Neuronal stem cell (in vitro differentiated cells): ENCODE measurements at regions not wholly inside any gene's neighbourhood (a gene's known extent, or its start where the extent isn't known, plus 50 kb on each side); places are given as distances from the start of the nearest gene placed in this dataset.

Experiments used
- DNase-seq: peaks from one replicate; pipeline ENCODE4 v3.0.0-alpha.2; 2013; ENCODE audit warnings: low spot score
- H2AFZ ChIP-seq: one replicate; pipeline ENCODE4 v1.6.1; 2013; ENCODE audit warnings: mild to moderate bottlenecking, low read length, inconsistent platforms
- H2AK5ac ChIP-seq: 2 replicates; pipeline ENCODE4 v1.6.1; 2013; ENCODE audit warnings: low read depth, mild to moderate bottlenecking, inconsistent platforms, low read length, moderate library complexity, mixed read lengths
- H2BK120ac ChIP-seq: 2 replicates; pipeline ENCODE4 v1.6.1; 2013; ENCODE audit warnings: low read depth, mild to moderate bottlenecking, inconsistent platforms, low read length, moderate library complexity, mixed read lengths
- H2BK12ac ChIP-seq: one replicate; pipeline ENCODE4 v1.6.1; 2013; ENCODE audit warnings: low read length, inconsistent platforms
- H2BK15ac ChIP-seq: 2 replicates; pipeline ENCODE4 v1.6.1; 2013; ENCODE audit warnings: mild to moderate bottlenecking, low read length, inconsistent platforms, mixed read lengths
- H2BK5ac ChIP-seq: one replicate; pipeline ENCODE4 v1.6.1; 2013; ENCODE audit warnings: inconsistent platforms, mild to moderate bottlenecking, low read length, moderate library complexity
- H3K14ac ChIP-seq: one replicate; pipeline ENCODE4 v1.6.1; 2013; ENCODE audit warnings: low read length, inconsistent platforms
- H3K18ac ChIP-seq: 2 replicates; pipeline ENCODE4 v1.6.1; 2013; ENCODE audit warnings: low read length, inconsistent platforms
- H3K23ac ChIP-seq: 2 replicates; pipeline ENCODE4 v1.6.1; 2013; ENCODE audit warnings: low read depth, mild to moderate bottlenecking, mixed read lengths, low read length, inconsistent platforms; ENCODE audit not compliant: poor library complexity
- H3K27ac ChIP-seq: replicated peaks from 3 replicates; pipeline ENCODE4 v1.5.1; 2013; ENCODE audit warnings: low read length, inconsistent platforms
- H3K27me3 ChIP-seq, 3 experiments: 2 replicates each; pipeline ENCODE4 v1.6.1; 2013; ENCODE audit warnings: low read length in 3 of 3, mild to moderate bottlenecking in 2 of 3, inconsistent platforms in 1 of 3, low read depth in 1 of 3, mixed read lengths in 1 of 3, moderate library complexity in 1 of 3; ENCODE audit not compliant: control insufficient read depth in 3 of 3, insufficient read depth in 3 of 3
- H3K36me3 ChIP-seq, 2 donors: replicated peaks in 1 of 2; 2 replicates each; pipeline ENCODE4 v1.6.1; 2013; ENCODE audit warnings: low read length in 2 of 2; ENCODE audit not compliant: control insufficient read depth in 2 of 2, insufficient read depth in 2 of 2
- H3K4ac ChIP-seq: 2 replicates; pipeline ENCODE4 v1.6.1; 2013; ENCODE audit warnings: inconsistent platforms, mild to moderate bottlenecking, low read length, moderate library complexity
- H3K4me1 ChIP-seq, 2 donors: 1 replicate in 1 of 2; 2 replicates in 1 of 2; pipeline ENCODE4 v1.6.1; 2013; ENCODE audit warnings: low read length in 2 of 2, low read depth in 1 of 2; ENCODE audit not compliant: control insufficient read depth in 2 of 2, insufficient read depth in 1 of 2
- H3K4me2 ChIP-seq: one replicate; pipeline ENCODE4 v1.6.1; 2013; ENCODE audit warnings: mild to moderate bottlenecking, low read length, inconsistent platforms; ENCODE audit not compliant: insufficient read depth, poor library complexity, severe bottlenecking
- H3K4me3 ChIP-seq, 2 donors: 2 replicates each; pipeline ENCODE4 v1.5.1; 2013; ENCODE audit warnings: low read length in 2 of 2, mild to moderate bottlenecking in 2 of 2, inconsistent platforms in 1 of 2, moderate library complexity in 1 of 2
- H3K79me1 ChIP-seq: one replicate; pipeline ENCODE4 v1.6.1; 2013; ENCODE audit warnings: low read depth, mild to moderate bottlenecking, inconsistent platforms, low read length, moderate library complexity
- H3K9ac ChIP-seq: one replicate; pipeline ENCODE4 v1.6.1; 2013; ENCODE audit warnings: mild to moderate bottlenecking, low read depth, low read length, inconsistent platforms; ENCODE audit not compliant: poor library complexity
- H3K9me3 ChIP-seq, 2 donors: replicated peaks in 1 of 2; 2 replicates each; pipeline versions ENCODE3 to v1.6.1; 2013; ENCODE audit warnings: low read length in 2 of 2, mild to moderate bottlenecking in 2 of 2, inconsistent platforms in 1 of 2, low read depth in 1 of 2, mixed read lengths in 1 of 2, moderate library complexity in 1 of 2; ENCODE audit not compliant: control insufficient read depth in 2 of 2, insufficient read depth in 1 of 2
- H4K8ac ChIP-seq: one replicate; pipeline ENCODE4 v1.6.1; 2013; ENCODE audit warnings: low read depth, mild to moderate bottlenecking, inconsistent platforms, low read length, moderate library complexity
- H4K91ac ChIP-seq: one replicate; pipeline ENCODE4 v1.6.1; 2013; ENCODE audit warnings: low read length, low read depth, mild to moderate bottlenecking, inconsistent platforms; ENCODE audit not compliant: poor library complexity
- WGBS, 2 donors: extraction: QIAGEN DNeasy Blood & Tissue Kit; methylation state at CpG; one replicate each; pipeline ENCODE4 v1.1.7; 2013; ENCODE audit warnings: missing lambda C conversion rate in 2 of 2, mixed read lengths in 1 of 2; ENCODE audit not compliant: insufficient read length in 2 of 2, insufficient replicate concordance in 1 of 2; ENCODE audit errors: extremely low coverage in 2 of 2; 5-methylcytosine and 5-hydroxymethylcytosine counted together

GRCh38 chr5:110346893-110347358, 379.5 kb downstream of the TMEM232 start:
- Histone ChIP-seq H2BK15ac (no peak overlapping the region), H3K18ac (no peak overlapping the region), H3K4me1 (no peaks in the 10 kb centered on the region), H2AFZ (no peak overlapping the region), H3K36me3 (no peaks in the 10 kb centered on the region), H2BK120ac (no peak overlapping the region), H2BK12ac (no peak overlapping the region), H3K4me2 (no peak overlapping the region), H3K4me3 (no peak overlapping the region), H4K91ac (no peak overlapping the region), H3K79me1 (no peaks in the 10 kb centered on the region), H3K9ac (no peak overlapping the region), H3K27me3 (no peaks in the 10 kb centered on the region), H2AK5ac (no peak overlapping the region), H3K27ac (no peak overlapping the region), H2BK5ac (no peak overlapping the region), H3K23ac (no peak overlapping the region), H4K8ac (no peak overlapping the region), H3K4ac (no peak overlapping the region), H3K9me3 (no peaks in the 10 kb centered on the region), H3K14ac (no peak overlapping the region)
- no peak for DNase-seq

GRCh38 chr5:110347781-110348180, 378.7 kb downstream of the TMEM232 start:
- Histone ChIP-seq H2AK5ac (no peak overlapping the region), H3K27ac (no peak overlapping the region)

GRCh38 chr5:110351430-110351829, 375.0 kb downstream of the TMEM232 start:
- Histone ChIP-seq H4K8ac (no peak overlapping the region), H4K91ac (no peak overlapping the region), H2BK12ac (no peak overlapping the region), H2BK120ac (no peak overlapping the region), H2BK5ac (no peak overlapping the region), H3K23ac (no peak overlapping the region), H3K9ac (no peak overlapping the region), H3K79me1 (no peaks in the 10 kb centered on the region), H3K27ac (no peak overlapping the region), H3K27me3 (no peaks in the 10 kb centered on the region), H2AK5ac (no peak overlapping the region), H3K14ac (no peak overlapping the region), H3K18ac (no peak overlapping the region), H3K4ac (no peak overlapping the region), H3K4me2 (no peak overlapping the region), H2AFZ (no peak overlapping the region), H3K9me3 (no peaks in the 10 kb centered on the region), H2BK15ac (no peak overlapping the region), H3K4me3 (no peak overlapping the region), H3K4me1 (peaks cover 0 to 2% of the 10 kb centered on the region in 2 donors), H3K36me3 (no peaks in the 10 kb centered on the region)
- DNase-seq: no peak

More at GRCh38 chr5:110347781-110348180, 378.7 kb downstream of the TMEM232 start:
- no peak overlapping the region for H3K14ac ChIP-seq
- H3K4me1 ChIP-seq: no peaks in the 10 kb centered on the region
- no peak overlapping the region for H3K4me3 ChIP-seq
- no peak for DNase-seq
- no peaks in the 10 kb centered on the region for H3K36me3 ChIP-seq
- no peak overlapping the region for H3K4me2 ChIP-seq
- no peaks in the 10 kb centered on the region for H3K79me1 ChIP-seq
- H3K18ac ChIP-seq: no peak overlapping the region
- no peaks in the 10 kb centered on the region for H3K27me3 ChIP-seq
- H2BK15ac ChIP-seq: no peak overlapping the region
- no peak overlapping the region for H3K4ac ChIP-seq
- no peak overlapping the region for H2BK12ac ChIP-seq
- no peak overlapping the region for H3K9ac ChIP-seq
- H2AFZ ChIP-seq: no peak overlapping the region
- H2BK120ac ChIP-seq: no peak overlapping the region
- no peak overlapping the region for H4K91ac ChIP-seq
- no peaks in the 10 kb centered on the region for H3K9me3 ChIP-seq
- no peak overlapping the region for H4K8ac ChIP-seq
- no peak overlapping the region for H2BK5ac ChIP-seq
- no peak overlapping the region for H3K23ac ChIP-seq

GRCh38 chr5:110354311-110354710, 372.2 kb downstream of the TMEM232 start:
- Histone ChIP-seq H3K79me1 (no peaks in the 10 kb centered on the region), H3K9me3 (no peaks in the 10 kb centered on the region), H4K8ac (no peak overlapping the region), H2AK5ac (no peak overlapping the region), H4K91ac (no peak overlapping the region), H3K18ac (no peak overlapping the region), H3K4me2 (no peak overlapping the region), H3K27ac (no peak overlapping the region), H3K23ac (no peak overlapping the region), H2BK15ac (no peak overlapping the region), H3K9ac (no peak overlapping the region), H2AFZ (no peak overlapping the region), H3K36me3 (no peaks in the 10 kb centered on the region), H2BK5ac (no peak overlapping the region), H3K27me3 (no peaks in the 10 kb centered on the region), H3K4me3 (no peak overlapping the region), H3K4me1 (peaks cover 0 to 2% of the 10 kb centered on the region in 2 donors), H3K14ac (no peak overlapping the region), H3K4ac (no peak overlapping the region), H2BK12ac (no peak overlapping the region), H2BK120ac (no peak overlapping the region)
- WGBS, 2 donors: no CpG with 5 or more reads among the region's 3 CpGs
- DNase-seq: no peak
